Renal cortical epithelial cell (primary cell): ENCODE measurements at regions not wholly inside any gene's neighbourhood (a gene's known extent, or its start where the extent isn't known, plus 50 kb on each side); places are given as distances from the start of the nearest gene placed in this dataset.

Source experiments
- DNase-seq: peaks from one replicate; pipeline ENCODE4 v3.0.0-alpha.2; 2011; ENCODE audit warnings: low read depth

GRCh38 chrX:42619068-42619467 is 158.9 kb downstream of the PPP1R2C start:
- no peak for DNase-seq

- no peak for DNase-seq
Observed at GRCh38 chrX:42616981-42617380, 161.0 kb downstream of the PPP1R2C start.

GRCh38 chrX:42615161-42615563 is 162.8 kb downstream of the PPP1R2C start:
- DNase-seq = peak; percentile 0

GRCh38 chrX:42606591-42606990 is 171.4 kb downstream of the PPP1R2C start:
- DNase-seq = no peak

- no peak for DNase-seq
Observed at GRCh38 chrX:42604302-42604701, 173.7 kb downstream of the PPP1R2C start.

GRCh38 chrX:42603016-42603415 is 174.9 kb downstream of the PPP1R2C start:
- DNase-seq = no peak

GRCh38 chrX:42602566-42602965 is 175.4 kb downstream of the PPP1R2C start:
- DNase-seq = no peak

GRCh38 chrX:42602136-42602535 is 175.8 kb downstream of the PPP1R2C start:
- DNase-seq = no peak

- DNase-seq = no peak
Observed at GRCh38 chrX:42597481-42597880, 180.5 kb downstream of the PPP1R2C start.

- DNase-seq = no peak
Observed at GRCh38 chrX:42585842-42586621, 191.9 kb downstream of the PPP1R2C start.

- no peak for DNase-seq
Observed at GRCh38 chrX:42577936-42578470, 200.0 kb downstream of the PPP1R2C start.

- no peak for DNase-seq
Observed at GRCh38 chrX:42567268-42567667, 210.7 kb downstream of the PPP1R2C start.

- DNase-seq = no peak
Observed at GRCh38 chrX:42565739-42566138, 212.2 kb downstream of the PPP1R2C start.

GRCh38 chrX:42546800-42547199 is 231.2 kb downstream of the PPP1R2C start:
- no peak for DNase-seq

- no peak for DNase-seq
Observed at GRCh38 chrX:42544883-42545282, 233.1 kb downstream of the PPP1R2C start.

- no peak for DNase-seq
Observed at GRCh38 chrX:42541554-42541953, 236.4 kb downstream of the PPP1R2C start.

GRCh38 chrX:42540146-42540545 is 237.8 kb downstream of the PPP1R2C start:
- DNase-seq = no peak

- peak; percentile 46 for DNase-seq
Observed at GRCh38 chrX:42538405-42538804, 239.6 kb downstream of the PPP1R2C start.

GRCh38 chrX:42536286-42536685 is 241.7 kb downstream of the PPP1R2C start:
- DNase-seq = peak; percentile 79

GRCh38 chrX:42535233-42535632 is 242.7 kb downstream of the PPP1R2C start:
- no peak for DNase-seq

GRCh38 chrX:42533761-42534160 is 244.2 kb downstream of the PPP1R2C start:
- no peak for DNase-seq

GRCh38 chrX:42531441-42531840 is 246.5 kb downstream of the PPP1R2C start:
- no peak for DNase-seq

GRCh38 chrX:42530027-42530426 is 247.9 kb downstream of the PPP1R2C start:
- DNase-seq = peak; percentile 89

- DNase-seq = peak; percentile 93
Observed at GRCh38 chrX:42524379-42524778, 253.6 kb downstream of the PPP1R2C start.
